Gastrocnemius medialis (tissue), 4 donors: ENCODE measurements at regions not wholly inside any gene's neighbourhood (a gene's known extent, or its start where the extent isn't known, plus 50 kb on each side); places are given as distances from the start of the nearest gene placed in this dataset.

Experiments
- CTCF ChIP-seq, 5 experiments: fragments of 450-650 bp in 3 of 5; fragments of 200-600 bp in 2 of 5; sonication (generic) in 2 of 5; IDR thresholded peaks in 4 of 5; conservative IDR thresholded peaks in 1 of 5; 1 replicate in 4 of 5; 2 replicates in 1 of 5; pipeline ENCODE4 v1.5.1; 2016 to 2019; ENCODE audit warnings: antibody characterized with exemption in 5 of 5, mild to moderate bottlenecking in 3 of 5, moderate library complexity in 3 of 5
- POLR2A ChIP-seq, 2 donors: fragments of 450-650 bp; IDR thresholded peaks; one replicate each; pipeline ENCODE4 v1.6.1; 2017; ENCODE audit warnings: antibody characterized with exemption in 2 of 2, mild to moderate bottlenecking in 2 of 2, moderate library complexity in 2 of 2

GRCh38 chr10:63718421-63718820 is 197.2 kb downstream of the REEP3 start:
- no peak for TF ChIP-seq CTCF (IDR thresholded peaks at IDR 0.05 in 4 of 5, conservative IDR thresholded peaks at IDR 0.05 in 1 of 5)
- no peak for TF ChIP-seq POLR2A (IDR thresholded peaks at IDR 0.05)
